ENCODE measurements at regions not wholly inside any gene's neighbourhood (a gene's known extent, or its start where the extent isn't known, plus 50 kb on each side); places are given as distances from the start of the nearest gene placed in this dataset.

- DNase-seq (ENCODE audit: low read depth) = no peak
These were observed 318.8 kb downstream of the PIK3R1 start for GRCh38 chr5:68534131-68534940.

DNA sequence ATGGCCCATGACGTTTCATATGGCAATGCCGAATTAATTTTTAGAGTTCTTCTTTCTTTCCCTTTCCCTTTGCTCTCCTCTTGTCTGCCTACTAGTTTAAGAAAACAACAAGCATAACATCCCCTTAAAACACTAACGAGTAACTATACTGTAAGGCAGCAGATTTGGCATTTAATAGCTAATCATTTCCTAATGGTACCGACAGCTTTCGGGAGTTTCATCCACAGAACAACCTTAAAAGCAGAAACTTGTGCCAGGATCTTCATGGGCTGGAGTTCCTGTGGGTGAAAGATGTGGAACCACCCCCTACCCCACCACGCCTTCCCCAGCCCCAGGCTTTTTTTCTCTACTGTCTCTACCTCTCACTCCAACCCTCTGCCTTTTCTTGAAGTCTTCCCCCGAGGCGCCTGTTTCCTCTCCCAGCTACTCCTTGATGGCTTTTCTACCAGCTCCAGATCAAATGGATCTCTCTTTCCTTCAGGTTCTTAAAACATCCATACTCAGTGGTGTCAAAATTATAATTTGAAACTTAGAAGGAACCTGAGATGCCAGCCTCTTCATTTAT, 319.5 kb downstream of the PIK3R1 start:
- no peak for DNase-seq (ENCODE audit: low read depth)

DNA sequence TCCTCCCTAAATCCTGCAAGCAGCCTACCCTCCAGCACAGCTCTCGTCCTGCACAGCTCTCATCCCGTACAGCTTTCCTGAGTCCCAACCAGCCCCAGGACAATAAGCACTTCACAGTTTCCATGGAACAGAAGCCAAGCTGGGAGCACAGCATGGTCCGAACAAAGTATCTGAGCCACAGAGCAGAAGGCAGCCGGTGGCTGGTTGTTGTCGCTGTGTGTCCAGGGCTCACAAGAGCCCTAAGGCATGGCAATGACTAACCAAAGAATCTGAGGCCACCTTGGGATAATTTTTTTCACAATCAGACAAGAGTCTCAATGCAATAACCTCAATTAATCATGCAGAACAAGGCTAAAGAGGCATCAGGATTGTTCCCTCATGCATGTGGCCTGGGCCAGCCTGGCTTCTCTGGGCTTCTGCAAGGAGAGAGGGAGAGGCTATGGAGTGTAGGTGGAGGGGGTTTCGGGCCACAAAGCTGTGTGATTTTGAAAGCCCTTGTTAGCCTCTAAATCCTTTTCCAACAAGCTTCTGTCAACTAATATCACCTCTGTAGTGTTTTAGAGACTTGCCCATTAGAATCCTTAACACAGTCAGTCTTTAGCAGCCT, 323.4 kb downstream of the PIK3R1 start:
- no peak for DNase-seq (ENCODE audit: low read depth)

- no peak for DNase-seq (ENCODE audit: low read depth)
These were observed 325.4 kb downstream of the PIK3R1 start for GRCh38 chr5:68540798-68541590.

- no peak for DNase-seq (ENCODE audit: low read depth)
These were observed 326.7 kb downstream of the PIK3R1 start for GRCh38 chr5:68542207-68542606.

GRCh38 chr5:68543212-68543611, 327.7 kb downstream of the PIK3R1 start:
- no peak for DNase-seq (ENCODE audit: low read depth)

DNA sequence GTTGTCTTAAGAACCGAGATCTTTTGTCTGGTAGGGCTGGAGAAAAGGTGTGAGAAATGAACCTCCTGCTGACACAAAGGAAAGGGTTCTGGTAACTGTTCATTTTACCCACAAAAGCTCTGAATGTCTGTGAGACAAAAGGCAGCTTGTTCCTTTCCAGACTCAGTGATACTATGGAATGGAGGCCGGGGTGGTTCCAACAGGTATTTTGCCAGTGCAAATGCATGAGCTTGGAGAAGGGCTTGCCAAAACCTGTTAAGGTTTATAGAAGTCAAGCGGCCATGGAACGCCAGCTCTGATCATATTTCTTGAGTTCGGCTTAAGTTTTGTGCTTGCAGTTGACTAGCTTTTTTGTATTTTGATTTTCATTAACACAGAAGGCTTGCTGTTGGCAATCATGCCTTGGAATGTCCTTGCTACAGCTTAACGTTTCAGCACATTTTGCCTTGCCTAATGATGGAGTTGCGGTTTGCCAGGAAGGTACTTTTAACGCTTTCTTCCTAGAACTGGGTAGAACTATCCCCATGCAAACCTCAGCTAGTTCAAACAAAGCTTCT, 328.6 kb downstream of the PIK3R1 start:
- no peak for DNase-seq (ENCODE audit: low read depth)

DNA sequence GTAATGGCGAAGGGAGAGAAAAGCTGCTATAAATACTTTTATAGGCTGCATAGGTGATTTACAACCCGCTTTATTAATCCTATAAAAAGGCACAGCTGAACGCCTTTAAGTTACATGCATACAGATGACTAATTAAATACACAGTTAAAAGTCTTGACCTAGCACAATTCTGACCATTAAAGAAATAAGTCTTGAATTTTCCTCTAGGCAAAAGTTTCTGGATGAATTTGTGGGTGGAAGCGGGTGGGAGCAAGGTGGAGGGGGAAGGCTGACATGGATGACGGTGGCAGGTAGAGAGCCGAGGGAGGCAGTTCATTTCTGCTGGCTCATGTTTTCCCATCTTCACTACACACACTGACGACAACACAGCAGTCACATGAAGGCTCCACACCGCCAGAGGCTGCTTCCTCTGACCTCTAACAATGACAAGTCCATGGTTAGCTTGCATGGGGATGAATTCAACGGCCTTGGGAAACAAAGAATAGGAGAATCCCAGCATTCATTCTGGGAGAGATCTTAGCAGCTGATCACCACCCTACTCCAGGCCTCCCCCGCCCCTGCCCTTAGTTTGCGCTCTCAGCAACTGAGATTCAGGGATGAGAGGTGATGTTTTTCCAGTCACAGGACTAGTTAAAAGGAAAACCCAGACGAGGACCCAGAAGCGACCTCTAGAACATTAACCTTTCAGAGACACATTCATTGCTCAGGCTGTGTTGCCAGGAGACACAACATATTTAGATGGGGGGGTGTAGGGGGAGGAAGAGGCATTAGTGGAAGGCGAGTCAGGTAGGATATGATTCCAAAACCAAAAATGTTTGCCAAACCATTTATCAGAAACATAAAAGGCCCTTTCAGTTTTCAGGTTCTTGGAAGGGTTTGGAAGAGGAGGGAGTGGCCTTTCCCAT, 329.3 kb downstream of the PIK3R1 start:
- DNase-seq (ENCODE audit: low read depth) = no peak

GRCh38 chr5:68545636-68546295, 330.2 kb downstream of the PIK3R1 start:
- DNase-seq (ENCODE audit: low read depth) = no peak

GRCh38 chr5:68547056-68547455, 331.5 kb downstream of the PIK3R1 start:
- DNase-seq (ENCODE audit: low read depth) = no peak

DNA sequence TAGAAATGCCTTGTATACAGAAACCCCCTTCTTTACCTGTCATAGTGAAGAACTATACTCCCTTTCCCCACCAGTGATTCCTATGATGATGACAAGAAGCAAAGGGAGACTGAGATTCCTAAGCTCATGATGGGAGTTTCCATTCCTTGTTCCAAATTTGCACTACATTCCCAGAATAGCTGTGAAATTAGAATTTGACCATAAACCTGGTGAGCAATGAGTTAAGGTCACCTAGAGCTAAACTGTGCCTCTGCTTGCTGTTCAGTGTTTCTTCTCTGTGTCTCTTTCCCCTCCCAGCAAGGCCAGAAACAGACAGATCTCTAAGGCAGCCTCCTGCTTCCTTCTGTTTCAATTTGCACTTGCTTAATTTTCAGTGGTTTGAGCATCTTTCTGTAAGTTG, 332.1 kb downstream of the PIK3R1 start:
- no peak for DNase-seq (ENCODE audit: low read depth)

DNA sequence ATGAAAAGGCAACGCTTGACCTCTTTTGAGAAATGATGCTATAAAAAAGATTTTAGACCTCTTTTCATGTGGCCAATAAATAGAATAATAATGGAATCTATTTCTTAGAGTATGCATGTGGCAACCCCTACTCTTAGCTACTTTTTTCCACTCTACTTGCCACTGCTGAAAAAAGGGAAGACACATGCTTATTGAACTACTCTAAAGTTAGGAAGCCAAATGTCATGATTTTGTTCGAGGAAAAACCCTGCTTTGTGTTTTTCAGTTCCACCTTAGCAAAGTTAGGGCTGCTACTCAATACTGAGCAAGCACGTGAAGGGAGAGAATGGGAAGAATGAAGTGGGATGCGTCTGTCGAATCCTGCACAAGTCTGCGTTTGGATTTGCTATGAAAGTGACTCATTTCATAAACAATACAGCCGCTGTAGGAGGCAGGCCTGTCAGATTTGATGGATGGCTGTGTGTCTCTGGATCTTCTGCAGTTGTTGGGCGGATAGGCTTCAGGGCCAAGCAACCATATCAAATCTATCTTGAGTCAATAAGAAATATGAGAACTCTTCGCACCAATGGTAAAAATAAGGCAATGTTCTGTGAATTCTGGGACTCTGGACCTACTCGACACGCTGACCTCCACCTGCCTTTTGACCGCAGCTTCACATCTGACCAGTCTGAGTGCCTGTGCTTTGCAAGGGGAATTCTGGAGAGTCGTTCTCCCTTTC, 333.6 kb downstream of the PIK3R1 start:
- no peak for DNase-seq (ENCODE audit: low read depth)

DNA sequence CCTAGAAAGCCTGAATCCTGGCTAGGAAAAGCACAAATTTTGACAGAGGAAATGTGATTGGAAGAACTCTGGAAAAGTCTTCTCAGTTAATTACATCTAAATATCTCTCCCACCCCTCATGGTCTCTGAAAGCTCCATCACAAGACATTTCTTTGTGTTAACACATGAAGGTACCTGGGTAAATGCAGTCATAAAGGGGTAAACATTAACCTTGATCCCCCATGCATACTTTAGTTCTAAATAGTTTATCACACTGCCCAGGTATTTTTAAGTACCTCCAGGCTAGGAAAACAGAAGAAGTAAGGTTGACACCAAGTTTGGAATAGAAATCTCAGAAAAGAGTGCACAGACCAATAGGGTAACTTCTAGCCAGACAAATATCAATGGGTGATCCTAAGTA, 334.5 kb downstream of the PIK3R1 start:
- no peak for DNase-seq (ENCODE audit: low read depth)

DNA sequence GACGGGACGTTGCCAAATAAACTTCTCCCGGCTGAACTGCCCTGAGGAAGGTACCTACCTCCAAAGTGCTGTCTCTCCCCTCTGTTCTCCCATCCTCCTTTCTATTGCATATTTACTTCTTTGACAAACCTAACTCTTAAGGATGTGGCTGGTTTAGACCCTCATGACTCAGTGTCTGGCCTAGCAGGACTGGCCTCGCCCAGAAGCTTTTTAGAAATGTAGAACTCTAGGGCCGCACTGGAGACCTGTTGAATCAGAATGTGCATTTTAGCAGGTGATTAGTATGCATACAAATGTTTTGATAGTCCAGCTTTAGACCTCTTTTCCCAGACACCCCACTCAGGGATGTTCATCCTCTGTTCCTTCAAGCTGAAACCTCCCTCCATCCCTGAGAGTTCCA, 335.9 kb downstream of the PIK3R1 start:
- DNase-seq (ENCODE audit: low read depth) = no peak

- no peak for DNase-seq (ENCODE audit: low read depth)
These were observed 339.2 kb downstream of the PIK3R1 start for GRCh38 chr5:68554571-68555279.

DNA sequence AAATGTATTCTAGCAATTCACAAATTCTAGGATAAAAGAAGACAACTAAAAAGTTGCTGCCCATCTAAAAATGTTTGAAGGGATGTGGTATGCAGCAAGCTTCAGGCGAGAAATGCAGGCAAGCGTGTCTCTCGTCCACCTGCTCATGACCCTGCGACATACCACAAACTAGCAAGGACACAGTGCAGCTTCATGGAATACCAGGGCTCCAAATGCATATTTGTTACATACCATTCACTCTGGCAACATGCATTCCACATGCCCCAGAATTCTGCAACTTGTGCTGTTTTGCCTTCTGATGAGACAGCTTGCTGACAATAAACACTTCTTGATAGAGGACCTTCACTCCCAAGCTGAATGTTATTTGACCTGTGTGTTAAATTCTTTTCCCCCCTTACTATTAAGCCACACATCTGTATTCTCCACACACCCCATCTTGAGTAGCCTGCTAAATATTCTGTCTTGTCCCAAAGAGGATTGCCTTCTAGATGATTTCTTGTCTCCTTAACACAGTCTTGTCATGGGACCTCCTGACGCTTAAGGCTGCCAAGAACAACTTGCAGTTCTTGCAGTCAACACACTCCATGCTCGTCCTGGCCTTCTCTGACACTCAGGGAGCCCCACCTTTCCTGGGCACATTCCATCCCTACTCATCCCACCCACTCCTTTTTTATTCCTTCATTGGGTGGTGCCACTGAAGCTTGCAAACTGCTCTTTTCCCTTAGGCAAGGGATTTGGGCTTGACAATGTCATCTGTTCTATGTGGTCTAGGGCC, 340.5 kb downstream of the PIK3R1 start:
- DNase-seq (ENCODE audit: low read depth) = no peak

DNA sequence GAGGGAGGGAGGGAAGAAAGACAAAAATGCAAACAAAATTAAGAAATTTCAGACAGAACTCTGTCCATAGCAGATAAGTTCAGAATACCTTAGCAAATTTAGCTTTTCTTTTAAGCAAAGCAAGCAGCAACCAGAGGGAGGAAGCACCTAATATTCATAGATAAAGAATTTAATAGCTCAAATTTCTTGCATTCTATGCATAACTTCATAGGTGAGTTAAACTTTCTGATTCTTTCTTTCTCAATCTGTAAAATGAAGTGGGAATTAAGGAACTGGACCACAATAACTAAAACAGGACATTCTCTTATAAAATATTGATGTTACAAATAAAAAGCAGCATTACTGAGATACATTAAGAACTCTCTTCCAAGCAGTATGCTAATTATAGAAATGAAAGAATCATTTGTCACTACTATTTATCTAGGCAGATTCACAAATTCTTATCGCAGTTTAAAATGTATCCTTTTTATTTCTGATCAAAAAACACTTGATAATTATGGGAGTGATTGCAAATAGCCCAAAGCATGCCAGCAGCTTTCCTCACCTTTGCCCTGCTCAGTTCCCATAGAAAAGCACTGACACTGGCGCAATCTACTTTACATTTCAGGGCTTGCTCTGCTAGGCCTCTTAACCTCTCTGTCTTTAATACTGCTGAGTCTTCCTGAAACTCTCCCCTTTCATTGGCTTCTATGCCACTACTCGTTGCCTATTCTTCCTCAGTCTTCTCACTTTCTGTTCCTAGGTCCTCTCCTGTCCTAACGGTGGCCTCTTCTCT, 341.8 kb downstream of the PIK3R1 start:
- DNase-seq (ENCODE audit: low read depth) = no peak

- no peak for DNase-seq (ENCODE audit: low read depth)
These were observed 346.8 kb downstream of the PIK3R1 start for GRCh38 chr5:68562308-68562707.

All from stimulated activated CD4-positive, alpha-beta T cell treated with anti-CD3 and anti-CD28 coated beads, Interleukin-2, amount 100 ng/mL, for 4 hours (primary cell).